ENCODE measurements at regions not wholly inside any gene's neighbourhood (a gene's known extent, or its start where the extent isn't known, plus 50 kb on each side); places are given as distances from the start of the nearest gene placed in this dataset.

DNA sequence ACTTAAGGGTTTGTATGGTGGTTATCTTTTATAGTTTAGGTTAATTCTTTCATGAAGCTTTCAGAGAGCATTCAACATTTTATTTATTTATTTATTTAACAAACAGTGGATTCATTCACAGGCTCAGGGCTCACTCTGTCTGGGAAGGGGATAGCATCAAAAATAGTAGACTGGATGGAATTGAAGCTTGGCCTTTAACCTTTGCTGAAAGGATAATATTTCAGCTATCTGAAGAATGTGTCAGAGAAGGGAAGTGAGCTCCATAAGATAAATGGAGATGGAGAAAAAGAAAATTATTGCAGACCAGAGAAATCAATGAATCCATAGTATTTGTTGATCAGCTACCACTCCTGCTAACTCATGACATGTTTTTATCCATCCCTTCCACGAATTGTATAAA is 305.6 kb downstream of the COG6 start:
- TF ChIP-seq, protein P1, sequence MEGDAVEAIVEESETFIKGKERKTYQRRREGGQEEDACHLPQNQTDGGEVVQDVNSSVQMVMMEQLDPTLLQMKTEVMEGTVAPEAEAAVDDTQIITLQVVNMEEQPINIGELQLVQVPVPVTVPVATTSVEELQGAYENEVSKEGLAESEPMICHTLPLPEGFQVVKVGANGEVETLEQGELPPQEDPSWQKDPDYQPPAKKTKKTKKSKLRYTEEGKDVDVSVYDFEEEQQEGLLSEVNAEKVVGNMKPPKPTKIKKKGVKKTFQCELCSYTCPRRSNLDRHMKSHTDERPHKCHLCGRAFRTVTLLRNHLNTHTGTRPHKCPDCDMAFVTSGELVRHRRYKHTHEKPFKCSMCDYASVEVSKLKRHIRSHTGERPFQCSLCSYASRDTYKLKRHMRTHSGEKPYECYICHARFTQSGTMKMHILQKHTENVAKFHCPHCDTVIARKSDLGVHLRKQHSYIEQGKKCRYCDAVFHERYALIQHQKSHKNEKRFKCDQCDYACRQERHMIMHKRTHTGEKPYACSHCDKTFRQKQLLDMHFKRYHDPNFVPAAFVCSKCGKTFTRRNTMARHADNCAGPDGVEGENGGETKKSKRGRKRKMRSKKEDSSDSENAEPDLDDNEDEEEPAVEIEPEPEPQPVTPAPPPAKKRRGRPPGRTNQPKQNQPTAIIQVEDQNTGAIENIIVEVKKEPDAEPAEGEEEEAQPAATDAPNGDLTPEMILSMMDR (IDR thresholded peaks at IDR 0.05; ENCODE audit: poor library complexity) = no peak
- TF ChIP-seq EZH2 (IDR thresholded peaks at IDR 0.05; ENCODE audit: borderline replicate concordance) = no peak
